GM23338 (cell line): ENCODE measurements at regions not wholly inside any gene's neighbourhood (a gene's known extent, or its start where the extent isn't known, plus 50 kb on each side); places are given as distances from the start of the nearest gene placed in this dataset.

ENCODE experiments used
- ATAC-seq: fragments of 200-7000 bp; cut with Tn5 transposase; 3 replicates; pipeline ENCODE4 v1.9.1; 2020
- DNase-seq: peaks from one replicate; pipeline ENCODE4 v3.0.0-alpha.2; 2015; ENCODE audit warnings: low spot score
- H2AFZ ChIP-seq: fragments of 200-600 bp; sonication (generic); 2 replicates; pipeline ENCODE4 v1.8.0; 2016; ENCODE audit warnings: antibody characterized with exemption, mild to moderate bottlenecking, moderate library complexity
- H3F3A ChIP-seq: fragments of 200-600 bp; sonication (generic); replicated peaks from 2 replicates; pipeline ENCODE4 v1.8.0; 2017; ENCODE audit warnings: antibody characterized with exemption, mixed run types, low read depth
- H3K27ac ChIP-seq: fragments of 200-600 bp; sonication (generic); 2 replicates; pipeline ENCODE4 v1.6.1; 2016; ENCODE audit warnings: low read depth
- H3K27me3 ChIP-seq: fragments of 200-600 bp; sonication (generic); 2 replicates; pipeline ENCODE4 v1.8.0; 2016; ENCODE audit warnings: mild to moderate bottlenecking, mixed run types, moderate library complexity; ENCODE audit not compliant: insufficient read depth
- H3K36me3 ChIP-seq: fragments of 200-600 bp; sonication (generic); 2 replicates; pipeline ENCODE4 v1.8.0; 2016; ENCODE audit warnings: mild to moderate bottlenecking; ENCODE audit not compliant: insufficient read depth
- H3K4me1 ChIP-seq: fragments of 200-600 bp; sonication (generic); 2 replicates; pipeline ENCODE4 v1.8.0; 2016; ENCODE audit warnings: mild to moderate bottlenecking, moderate library complexity; ENCODE audit not compliant: insufficient read depth
- H3K4me2 ChIP-seq: fragments of 200-600 bp; sonication (generic); 2 replicates; pipeline ENCODE4 v1.7.1; 2017; ENCODE audit warnings: mixed run types
- H3K4me3 ChIP-seq: fragments of 200-600 bp; sonication (generic); 2 replicates; pipeline ENCODE4 v1.6.1; 2016; ENCODE audit warnings: mixed run types
- H3K79me2 ChIP-seq: fragments of 200-600 bp; sonication (generic); replicated peaks from 2 replicates; pipeline ENCODE4 v1.8.0; 2017; ENCODE audit warnings: mild to moderate bottlenecking; ENCODE audit not compliant: insufficient read depth
- H3K9me2 ChIP-seq: fragments of 200-600 bp; sonication (generic); 2 replicates; pipeline ENCODE4 v1.8.0; 2017; ENCODE audit not compliant: insufficient read depth
- H4K20me1 ChIP-seq: fragments of 200-600 bp; sonication (generic); replicated peaks from 2 replicates; pipeline ENCODE4 v1.8.0; 2017; ENCODE audit warnings: mild to moderate bottlenecking; ENCODE audit not compliant: insufficient read depth
- H3K27ac Mint-ChIP-seq: 2 replicates; pipeline ENCODE4 v1.8.0; 2020; ENCODE audit warnings: inconsistent platforms, mild to moderate bottlenecking, moderate library complexity, mixed read lengths
- H3K27me3 Mint-ChIP-seq: 3 replicates; pipeline ENCODE4 v1.8.0; 2022; ENCODE audit warnings: low read depth, mild to moderate bottlenecking, moderate library complexity, mixed read lengths, inconsistent platforms; ENCODE audit not compliant: insufficient read depth, poor library complexity
- H3K36me3 Mint-ChIP-seq: 3 replicates; pipeline ENCODE4 v1.8.0; 2021; ENCODE audit warnings: low read depth, mild to moderate bottlenecking, inconsistent platforms, moderate library complexity, mixed read lengths
- H3K4me1 Mint-ChIP-seq: 3 replicates; pipeline ENCODE4 v1.8.0; 2020; ENCODE audit warnings: mild to moderate bottlenecking, inconsistent platforms, mixed read lengths
- H3K4me3 Mint-ChIP-seq: 3 replicates; pipeline ENCODE4 v1.8.0; 2021; ENCODE audit warnings: moderate library complexity, mild to moderate bottlenecking, inconsistent platforms, mixed read lengths
- H3K9me3 Mint-ChIP-seq: 3 replicates; pipeline ENCODE4 v1.8.0; 2020; ENCODE audit warnings: moderate library complexity, mild to moderate bottlenecking, inconsistent platforms, mixed read lengths
- CREB1 ChIP-seq: fragments of 250-450 bp; sonication (Bioruptor Pico); IDR thresholded peaks from 2 replicates; pipeline ENCODE4 v1.5.0; 2020; ENCODE audit warnings: low read depth, mild to moderate bottlenecking, moderate library complexity
- CTCF ChIP-seq, 2 experiments: fragments of 200-600 bp in 1 of 2; sonication (generic) in 1 of 2; conservative IDR thresholded peaks; 2 replicates each; pipeline versions ENCODE4 v1.5.1 to v1.6.1; 2016 to 2017; ENCODE audit warnings: antibody characterized with exemption in 2 of 2, low read depth in 2 of 2, mild to moderate bottlenecking in 2 of 2, moderate library complexity in 1 of 2
- ETS1 ChIP-seq: IDR thresholded peaks from 2 replicates; pipeline ENCODE4 v1.6.1; 2016; ENCODE audit warnings: antibody characterized with exemption
- EZH2 ChIP-seq: fragments of 200-600 bp; sonication (generic); IDR thresholded peaks from one replicate; pipeline ENCODE4 v1.8.0; 2017; ENCODE audit warnings: antibody characterized with exemption, mild to moderate bottlenecking, low read depth; ENCODE audit not compliant: unreplicated experiment
- EZH2phosphoT487 ChIP-seq: fragments of 200-600 bp; sonication (generic); IDR thresholded peaks from one replicate; pipeline ENCODE4 v1.8.1; 2018; ENCODE audit warnings: antibody characterized with exemption; ENCODE audit not compliant: unreplicated experiment
- JUNB ChIP-seq: IDR thresholded peaks from one replicate; pipeline ENCODE4 v1.6.1; 2016; ENCODE audit warnings: antibody characterized with exemption; ENCODE audit not compliant: unreplicated experiment
- NANOG ChIP-seq: IDR thresholded peaks from 2 replicates; pipeline ENCODE4 v1.6.1; 2016; ENCODE audit warnings: antibody characterized with exemption, borderline replicate concordance
- POLR2AphosphoS5 ChIP-seq: IDR thresholded peaks from 2 replicates; pipeline ENCODE4 v1.6.1; 2016; ENCODE audit warnings: antibody characterized with exemption, low read depth
- REST ChIP-seq: IDR thresholded peaks from one replicate; pipeline ENCODE4 v1.6.1; 2018; ENCODE audit warnings: antibody characterized with exemption; ENCODE audit not compliant: unreplicated experiment
- STAT1 ChIP-seq: IDR thresholded peaks from one replicate; pipeline ENCODE4 v1.6.1; 2016; ENCODE audit warnings: antibody characterized with exemption; ENCODE audit not compliant: unreplicated experiment
- ZNF114 ChIP-seq: fragments of 250-450 bp; sonication (Bioruptor Pico); IDR thresholded peaks from 2 replicates; pipeline ENCODE4 v1.5.0; 2020; ENCODE audit warnings: mild to moderate bottlenecking, moderate library complexity
- ZNF462 ChIP-seq: fragments of 250-450 bp; sonication (Bioruptor Pico); IDR thresholded peaks from 2 replicates; pipeline ENCODE4 v1.5.0; 2020; ENCODE audit warnings: mild to moderate bottlenecking, moderate library complexity

- no peak for TF ChIP-seq JUNB
- TF ChIP-seq EZH2, result no peak
Measured at GRCh38 chr4:180717451-180718033, 1525.7 kb upstream of the TENM3 start (continued).

- Histone ChIP-seq H3K27ac (no peak overlapping the region), H3K79me2 (no peaks in the 10 kb centered on the region), H3K4me2 (no peak overlapping the region), H4K20me1 (no peaks in the 10 kb centered on the region), H3K27me3 (no peaks in the 10 kb centered on the region), H3K9me2 (peaks cover 19% of the 10 kb centered on the region), H3K4me3 (no peak overlapping the region), H3F3A (no peaks in the 10 kb centered on the region), H2AFZ (no peak overlapping the region), H3K4me1 (no peaks in the 10 kb centered on the region), H3K36me3 (no peaks in the 10 kb centered on the region)
- no peak for TF ChIP-seq ZNF114 (CRISPR knock-in tag)
- no peak for TF ChIP-seq REST
- TF ChIP-seq NANOG, result no peak
- no peak for TF ChIP-seq EZH2phosphoT487
- TF ChIP-seq STAT1, result no peak
- no peak for TF ChIP-seq EZH2
- TF ChIP-seq CTCF (conservative IDR thresholded peaks at IDR 0.05; ENCODE audit: low read depth in 2 of 2), result no peak
- no peak for TF ChIP-seq CREB1 (CRISPR knock-in tag)
- TF ChIP-seq ZNF462 (CRISPR knock-in tag), result no peak
- no peak for TF ChIP-seq POLR2AphosphoS5
- no peak for TF ChIP-seq ETS1
- ATAC-seq (no peak), DNase-seq (no peak)
- Mint-ChIP-seq H3K36me3 (no peaks in the 10 kb centered on the region), H3K9me3 (no peaks in the 10 kb centered on the region), H3K27ac (no peak overlapping the region), H3K4me1 (peaks cover 4% of the 10 kb centered on the region; the same call in 1 of the 3 replicates), H3K4me3 (no peak overlapping the region), H3K27me3 (peaks cover 1% of the 10 kb centered on the region)
Measured at GRCh38 chr4:180721356-180721755, 1521.8 kb upstream of the TENM3 start.
